ENCODE measurements at regions not wholly inside any gene's neighbourhood (a gene's known extent, or its start where the extent isn't known, plus 50 kb on each side); places are given as distances from the start of the nearest gene placed in this dataset.

- Histone ChIP-seq H3K9me3 (ENCODE audit: control insufficient read depth, insufficient read depth, low read length) (peaks cover 1% of the 10 kb centered on the region), H3K4me1 (ENCODE audit: control insufficient read depth, insufficient read depth, low read length) (no peaks in the 10 kb centered on the region), H3K27me3 (ENCODE audit: control insufficient read depth, insufficient read depth, low read length) (no peaks in the 10 kb centered on the region), H3K27ac (ENCODE audit: low read depth, low read length) (no peak overlapping the region), H3K36me3 (ENCODE audit: control insufficient read depth, insufficient read depth, low read length) (no peaks in the 10 kb centered on the region), H3K4me3 (ENCODE audit: low read depth, low read length) (no peak overlapping the region)
- DNase-seq (ENCODE audit: low read depth in 4 of 6, low spot score in 6 of 6): peak in 1 of 6 donors; percentile 18
Observed at GRCh38 chr10:10397906-10398305, 619.8 kb upstream of the CELF2 start.

GRCh38 chr10:10403762-10404161 lies 613.9 kb upstream of the CELF2 start:
- Histone ChIP-seq H3K27ac (ENCODE audit: low read depth, low read length) (no peak overlapping the region), H3K4me3 (ENCODE audit: low read depth, low read length) (no peak overlapping the region), H3K4me1 (ENCODE audit: control insufficient read depth, insufficient read depth, low read length) (no peaks in the 10 kb centered on the region), H3K27me3 (ENCODE audit: control insufficient read depth, insufficient read depth, low read length) (no peaks in the 10 kb centered on the region), H3K36me3 (ENCODE audit: control insufficient read depth, insufficient read depth, low read length) (no peaks in the 10 kb centered on the region), H3K9me3 (ENCODE audit: control insufficient read depth, insufficient read depth, low read length) (no peaks in the 10 kb centered on the region)
- 89% methylated on average over 1 of the region's 1 CpG for WGBS (ENCODE audit: insufficient coverage)
- no peak for DNase-seq (ENCODE audit: low read depth in 4 of 6, low spot score in 6 of 6)

GRCh38 chr10:10417671-10418070 lies 600.0 kb upstream of the CELF2 start:
- no peaks in the 10 kb centered on the region for H3K9me3 ChIP-seq (ENCODE audit: control insufficient read depth, insufficient read depth, low read length)
- no peak for DNase-seq (ENCODE audit: low read depth in 4 of 6, low spot score in 6 of 6)
- no peaks in the 10 kb centered on the region for H3K27me3 ChIP-seq (ENCODE audit: control insufficient read depth, insufficient read depth, low read length)
- H3K36me3 ChIP-seq (ENCODE audit: control insufficient read depth, insufficient read depth, low read length): no peaks in the 10 kb centered on the region
- H3K4me1 ChIP-seq (ENCODE audit: control insufficient read depth, insufficient read depth, low read length): no peaks in the 10 kb centered on the region
- 94% methylated on average over 2 of the region's 3 CpGs for WGBS (ENCODE audit: insufficient coverage)
- H3K27ac ChIP-seq (ENCODE audit: low read depth, low read length): no peak overlapping the region
- no peak overlapping the region for H3K4me3 ChIP-seq (ENCODE audit: low read depth, low read length)

- Histone ChIP-seq H3K4me1 (ENCODE audit: control insufficient read depth, insufficient read depth, low read length) (no peaks in the 10 kb centered on the region), H3K9me3 (ENCODE audit: control insufficient read depth, insufficient read depth, low read length) (no peaks in the 10 kb centered on the region), H3K27me3 (ENCODE audit: control insufficient read depth, insufficient read depth, low read length) (no peaks in the 10 kb centered on the region), H3K27ac (ENCODE audit: low read depth, low read length) (no peak overlapping the region), H3K4me3 (ENCODE audit: low read depth, low read length) (no peak overlapping the region), H3K36me3 (ENCODE audit: control insufficient read depth, insufficient read depth, low read length) (no peaks in the 10 kb centered on the region)
- WGBS (ENCODE audit: insufficient coverage): 6% methylated on average over 3 of the region's 6 CpGs
- DNase-seq (ENCODE audit: low read depth in 4 of 6, low spot score in 6 of 6): peak in 1 of 6 donors; percentile 34
Observed at GRCh38 chr10:10418387-10418786, 599.3 kb upstream of the CELF2 start.

DNA sequence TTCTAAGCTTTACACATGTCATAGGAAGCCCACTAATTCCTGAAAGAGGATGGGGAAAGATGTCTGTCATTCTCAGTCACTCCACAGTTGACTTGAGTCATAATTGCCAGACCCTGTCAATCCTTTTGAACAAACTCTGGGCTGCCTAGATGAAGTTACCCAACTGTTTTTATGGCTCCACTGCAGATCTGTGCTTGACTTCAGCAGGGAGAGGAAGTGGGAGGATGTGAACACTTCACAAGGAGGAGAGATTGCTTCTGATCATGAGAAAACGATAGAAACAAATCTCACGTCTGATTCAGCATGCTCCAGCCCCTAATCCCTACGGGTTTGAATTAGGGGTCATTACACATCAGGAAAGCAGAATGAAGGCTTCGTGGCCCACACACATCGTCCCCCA lies 596.6 kb upstream of the CELF2 start:
- H3K9me3 ChIP-seq (ENCODE audit: control insufficient read depth, insufficient read depth, low read length): no peaks in the 10 kb centered on the region
- H3K27ac ChIP-seq (ENCODE audit: low read depth, low read length): no peak overlapping the region
- no peak overlapping the region for H3K4me3 ChIP-seq (ENCODE audit: low read depth, low read length)
- 81% methylated on average over 5 of the region's 5 CpGs for WGBS (ENCODE audit: insufficient coverage)
- H3K36me3 ChIP-seq (ENCODE audit: control insufficient read depth, insufficient read depth, low read length): no peaks in the 10 kb centered on the region
- DNase-seq (ENCODE audit: low read depth in 4 of 6, low spot score in 6 of 6): no peak
- H3K27me3 ChIP-seq (ENCODE audit: control insufficient read depth, insufficient read depth, low read length): no peaks in the 10 kb centered on the region
- no peaks in the 10 kb centered on the region for H3K4me1 ChIP-seq (ENCODE audit: control insufficient read depth, insufficient read depth, low read length)

GRCh38 chr10:10431422-10432066 lies 586.1 kb upstream of the CELF2 start:
- DNase-seq (ENCODE audit: low read depth in 4 of 6, low spot score in 6 of 6): peak in 1 of 6 donors; percentile 34
- WGBS (ENCODE audit: insufficient coverage): no CpG with 5 or more reads among the region's 5 CpGs
- no peak overlapping the region for H3K4me3 ChIP-seq (ENCODE audit: low read depth, low read length)
- H3K27me3 ChIP-seq (ENCODE audit: control insufficient read depth, insufficient read depth, low read length): no peaks in the 10 kb centered on the region
- H3K27ac ChIP-seq (ENCODE audit: low read depth, low read length): no peak overlapping the region
- H3K36me3 ChIP-seq (ENCODE audit: control insufficient read depth, insufficient read depth, low read length): no peaks in the 10 kb centered on the region
- no peaks in the 10 kb centered on the region for H3K4me1 ChIP-seq (ENCODE audit: control insufficient read depth, insufficient read depth, low read length)
- H3K9me3 ChIP-seq (ENCODE audit: control insufficient read depth, insufficient read depth, low read length): peaks cover 4% of the 10 kb centered on the region

- Histone ChIP-seq H3K36me3 (ENCODE audit: control insufficient read depth, insufficient read depth, low read length) (no peaks in the 10 kb centered on the region), H3K4me1 (ENCODE audit: control insufficient read depth, insufficient read depth, low read length) (no peaks in the 10 kb centered on the region), H3K4me3 (ENCODE audit: low read depth, low read length) (no peak overlapping the region), H3K9me3 (ENCODE audit: control insufficient read depth, insufficient read depth, low read length) (peaks cover 4% of the 10 kb centered on the region), H3K27ac (ENCODE audit: low read depth, low read length) (no peak overlapping the region), H3K27me3 (ENCODE audit: control insufficient read depth, insufficient read depth, low read length) (no peaks in the 10 kb centered on the region)
- peak in 1 of 6 donors; percentile 60 for DNase-seq (ENCODE audit: low read depth in 4 of 6, low spot score in 6 of 6)
- 72% methylated on average over 4 of the region's 9 CpGs for WGBS (ENCODE audit: insufficient coverage)
Observed at GRCh38 chr10:10432296-10433035, 585.2 kb upstream of the CELF2 start.

DNA sequence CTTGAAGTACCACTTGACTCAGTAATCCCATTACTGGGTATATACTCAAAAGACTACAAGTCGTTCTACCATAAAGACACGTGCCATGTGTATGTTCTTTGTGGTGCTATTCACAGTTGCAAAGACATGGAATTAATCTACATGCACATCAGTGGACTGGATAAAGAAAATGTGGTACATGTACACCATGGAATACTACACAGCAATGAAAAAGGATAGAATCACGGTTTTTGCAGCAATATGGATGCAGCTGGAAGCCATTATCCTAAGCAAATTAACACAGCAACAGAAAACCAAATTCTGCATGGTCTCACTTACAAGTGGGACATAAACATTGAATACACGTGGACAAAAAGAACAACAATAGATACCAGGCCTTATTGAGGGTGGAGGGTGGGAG lies 583.4 kb upstream of the CELF2 start:
- Histone ChIP-seq H3K9me3 (ENCODE audit: control insufficient read depth, insufficient read depth, low read length) (peaks cover 4% of the 10 kb centered on the region), H3K27ac (ENCODE audit: low read depth, low read length) (no peak overlapping the region), H3K4me1 (ENCODE audit: control insufficient read depth, insufficient read depth, low read length) (no peaks in the 10 kb centered on the region), H3K27me3 (ENCODE audit: control insufficient read depth, insufficient read depth, low read length) (no peaks in the 10 kb centered on the region), H3K4me3 (ENCODE audit: low read depth, low read length) (no peak overlapping the region), H3K36me3 (ENCODE audit: control insufficient read depth, insufficient read depth, low read length) (no peaks in the 10 kb centered on the region)
- WGBS (ENCODE audit: insufficient coverage): no CpG with 5 or more reads among the region's 4 CpGs
- DNase-seq (ENCODE audit: low read depth in 4 of 6, low spot score in 6 of 6): no peak

- 93% methylated on average over 3 of the region's 4 CpGs for WGBS (ENCODE audit: insufficient coverage)
Observed at GRCh38 chr10:10437886-10438285, 579.8 kb upstream of the CELF2 start.

More at GRCh38 chr10:10437886-10438285, 579.8 kb upstream of the CELF2 start:
- no peak overlapping the region for H3K27ac ChIP-seq (ENCODE audit: low read depth, low read length)
- DNase-seq (ENCODE audit: low read depth in 4 of 6, low spot score in 6 of 6): peak in 1 of 6 donors; percentile 83
- H3K27me3 ChIP-seq (ENCODE audit: control insufficient read depth, insufficient read depth, low read length): no peaks in the 10 kb centered on the region
- H3K4me3 ChIP-seq (ENCODE audit: low read depth, low read length): no peak overlapping the region
- H3K9me3 ChIP-seq (ENCODE audit: control insufficient read depth, insufficient read depth, low read length): peaks cover 4% of the 10 kb centered on the region
- H3K36me3 ChIP-seq (ENCODE audit: control insufficient read depth, insufficient read depth, low read length): no peaks in the 10 kb centered on the region
- H3K4me1 ChIP-seq (ENCODE audit: control insufficient read depth, insufficient read depth, low read length): no peaks in the 10 kb centered on the region
